Activated naive CD8-positive, alpha-beta T cell treated with anti-CD3 and anti-CD28 coated beads, Interleukin-2, amount 10 ng/mL, durations not matched to agents 7 days and 5 days (primary cell): ENCODE measurements at regions not wholly inside any gene's neighbourhood (a gene's known extent, or its start where the extent isn't known, plus 50 kb on each side); places are given as distances from the start of the nearest gene placed in this dataset.

Experiments
- ATAC-seq: fragments of 150-1000 bp; cut with Tn5 transposase; one replicate; pipeline ENCODE4 v1.10.0; 2021; ENCODE audit warnings: low read depth, moderate library complexity
- POLR2A ChIA-PET: fragments of 350-600 bp; sonication (Branson Sonifier 250); formaldehyde crosslinking; loops from one replicate; lab custom pipeline; 2021; ENCODE audit warnings: antibody characterized with exemption; lab: Charles Lee
- DNase-seq: peaks from one replicate; pipeline ENCODE4 v3.0.0; 2021
- H3K27ac Mint-ChIP-seq: one replicate; pipeline ENCODE4 v1.8.0; 2022; ENCODE audit warnings: mild to moderate bottlenecking, mixed read lengths
- H3K27me3 Mint-ChIP-seq: one replicate; pipeline ENCODE4 v1.8.0; 2022; ENCODE audit warnings: mild to moderate bottlenecking, moderate library complexity, mixed read lengths
- H3K36me3 Mint-ChIP-seq: one replicate; pipeline ENCODE4 v1.8.0; 2021; ENCODE audit warnings: mild to moderate bottlenecking, mixed read lengths
- H3K4me1 Mint-ChIP-seq: one replicate; pipeline ENCODE4 v1.8.0; 2021; ENCODE audit warnings: mixed read lengths
- H3K4me3 Mint-ChIP-seq: one replicate; pipeline ENCODE4 v1.8.0; 2022; ENCODE audit warnings: mild to moderate bottlenecking, moderate library complexity, mixed read lengths
- H3K9me3 Mint-ChIP-seq: one replicate; pipeline ENCODE4 v1.8.0; 2021; ENCODE audit warnings: mixed read lengths

DNA sequence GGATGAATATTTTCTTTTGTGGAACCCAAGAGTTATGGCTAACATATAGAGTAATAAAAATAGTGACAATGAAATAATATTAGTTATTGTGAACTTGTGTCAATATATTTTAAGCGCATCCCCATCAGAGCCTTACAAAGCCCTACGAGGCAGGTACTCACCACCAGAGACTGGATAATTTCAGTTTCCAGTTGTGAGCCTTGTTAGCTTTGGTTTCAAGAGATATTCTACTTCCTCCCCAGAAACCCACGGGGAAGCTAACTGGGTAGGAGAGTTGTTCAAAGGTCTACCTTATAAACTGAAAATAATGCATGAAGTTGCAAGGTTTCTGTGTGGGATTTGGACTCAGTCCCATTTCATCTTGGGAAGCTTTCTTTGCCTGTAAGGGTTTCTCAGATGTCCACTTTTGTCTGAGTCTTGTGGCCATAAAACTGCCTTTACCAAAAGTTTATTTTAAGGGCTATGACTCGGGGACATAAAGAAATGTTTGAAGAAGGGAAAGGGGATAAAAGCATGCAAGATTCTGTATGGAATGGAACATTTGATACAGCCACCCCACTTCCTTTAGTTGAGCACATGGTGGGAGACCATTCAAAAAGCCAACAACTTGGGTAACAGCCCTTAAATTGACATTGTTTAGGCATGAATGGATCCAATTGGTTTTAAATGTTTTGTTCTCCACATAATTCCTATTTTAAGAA lies 57.4 kb upstream of the ANKRD55 start:
- H3K4me3 Mint-ChIP-seq = no peak overlapping the region
- no peak overlapping the region for H3K27ac Mint-ChIP-seq

GRCh38 chr5:56289602-56289987 lies 56.5 kb upstream of the ANKRD55 start:
- POLR2A ChIA-PET = no interaction called here
- H3K27ac Mint-ChIP-seq = no peak overlapping the region
- H3K27me3 Mint-ChIP-seq = no peaks in the 10 kb centered on the region
- no peak for DNase-seq
- no peak overlapping the region for H3K4me3 Mint-ChIP-seq
- no peaks in the 10 kb centered on the region for H3K9me3 Mint-ChIP-seq
- no peak for ATAC-seq
- no peaks in the 10 kb centered on the region for H3K36me3 Mint-ChIP-seq
- H3K4me1 Mint-ChIP-seq = peaks cover 1% of the 10 kb centered on the region

More for the DNA sequence above, 57.4 kb upstream of the ANKRD55 start:
- ATAC-seq (no peak), DNase-seq (no peak)
- POLR2A ChIA-PET = no interaction called here
- H3K9me3 Mint-ChIP-seq = no peaks in the 10 kb centered on the region
- H3K27me3 Mint-ChIP-seq = no peaks in the 10 kb centered on the region
- peaks cover 1% of the 10 kb centered on the region for H3K4me1 Mint-ChIP-seq
- no peaks in the 10 kb centered on the region for H3K36me3 Mint-ChIP-seq

DNA sequence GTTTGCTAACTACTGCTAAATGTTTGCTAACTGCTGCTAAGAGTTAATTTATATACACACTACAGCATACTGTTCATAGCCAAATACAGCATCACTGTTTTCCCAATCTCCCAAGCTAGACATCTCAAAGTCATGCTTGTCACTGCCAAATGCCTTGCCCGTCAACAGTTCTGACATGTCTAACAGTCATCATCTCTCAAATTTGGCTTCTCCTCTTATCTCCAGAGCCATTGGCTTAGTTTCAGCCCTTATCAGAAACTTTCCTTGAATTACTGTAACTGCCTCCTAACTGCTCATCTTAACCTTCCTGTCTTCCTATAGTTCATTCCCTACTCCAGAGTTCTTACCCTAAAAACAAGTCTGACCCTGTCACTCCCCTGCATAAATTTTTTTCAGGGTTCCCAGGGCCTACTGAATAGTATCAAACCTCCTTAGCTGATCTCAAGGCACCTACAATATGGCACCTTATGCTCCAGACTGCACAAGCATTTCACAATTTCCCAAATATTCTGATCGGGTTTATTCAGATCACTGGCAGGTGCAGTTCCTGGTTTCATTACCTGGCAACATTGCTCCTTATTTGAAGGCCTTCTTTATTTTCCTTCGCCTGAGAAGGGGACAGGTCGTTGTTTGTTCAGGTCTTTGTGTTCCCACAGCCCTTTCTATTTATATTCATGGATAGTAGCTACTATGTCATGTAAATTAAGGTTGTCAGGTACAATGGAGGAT lies 55.9 kb upstream of the ANKRD55 start:
- no peaks in the 10 kb centered on the region for H3K9me3 Mint-ChIP-seq
- H3K27me3 Mint-ChIP-seq = no peaks in the 10 kb centered on the region
- no peak overlapping the region for H3K4me3 Mint-ChIP-seq
- ATAC-seq = no peak
- DNase-seq = no peak
- POLR2A ChIA-PET = no interaction called here
- peaks cover 1% of the 10 kb centered on the region for H3K4me1 Mint-ChIP-seq
- H3K27ac Mint-ChIP-seq = no peak overlapping the region
- H3K36me3 Mint-ChIP-seq = no peaks in the 10 kb centered on the region

DNA sequence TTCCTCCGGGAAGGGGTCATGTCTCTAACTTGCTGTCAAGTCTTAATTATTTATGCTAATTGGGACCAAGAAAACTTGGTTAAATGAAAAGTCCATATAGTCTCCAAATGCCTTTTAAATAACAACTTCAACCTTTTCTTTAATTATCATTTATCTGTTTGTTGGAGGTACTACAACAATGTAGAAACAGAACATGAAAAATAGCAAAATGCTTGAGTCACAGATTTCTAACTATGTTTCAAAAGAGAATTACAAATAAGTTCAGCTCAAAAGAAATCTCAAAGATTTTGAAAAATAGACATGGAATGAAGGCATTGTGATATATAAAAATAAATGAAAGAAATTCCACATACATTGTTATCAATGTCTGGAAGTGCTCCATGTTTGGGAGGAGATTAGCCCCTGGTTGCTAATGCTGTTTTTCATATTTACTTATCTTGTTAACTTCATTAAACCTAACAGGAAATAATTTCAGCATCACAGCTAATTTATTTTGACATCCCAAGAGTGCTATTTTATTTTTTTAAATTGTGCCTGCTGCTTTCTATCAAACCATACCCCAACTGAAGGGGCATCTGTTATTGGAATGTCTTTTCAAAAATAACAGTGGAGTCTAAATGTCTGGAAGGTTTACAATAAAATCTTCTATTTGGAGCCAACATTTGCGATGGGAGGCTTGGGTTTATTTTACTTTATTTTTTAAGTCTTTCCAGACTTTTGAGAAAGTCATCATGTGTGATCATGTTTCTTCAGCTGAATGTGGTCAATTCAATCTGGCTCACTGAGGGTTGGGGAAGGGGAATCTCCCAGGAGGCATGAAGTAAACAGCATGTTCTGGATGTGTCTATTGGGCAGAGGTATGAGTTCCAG lies 53.1 kb upstream of the ANKRD55 start:
- no peak overlapping the region for H3K4me3 Mint-ChIP-seq
- no peak overlapping the region for H3K27ac Mint-ChIP-seq
- ATAC-seq = no peak
- H3K27me3 Mint-ChIP-seq = no peaks in the 10 kb centered on the region
- peaks cover 1% of the 10 kb centered on the region for H3K4me1 Mint-ChIP-seq
- POLR2A ChIA-PET = no interaction called here
- no peaks in the 10 kb centered on the region for H3K9me3 Mint-ChIP-seq
- H3K36me3 Mint-ChIP-seq = no peaks in the 10 kb centered on the region
- no peak for DNase-seq

DNA sequence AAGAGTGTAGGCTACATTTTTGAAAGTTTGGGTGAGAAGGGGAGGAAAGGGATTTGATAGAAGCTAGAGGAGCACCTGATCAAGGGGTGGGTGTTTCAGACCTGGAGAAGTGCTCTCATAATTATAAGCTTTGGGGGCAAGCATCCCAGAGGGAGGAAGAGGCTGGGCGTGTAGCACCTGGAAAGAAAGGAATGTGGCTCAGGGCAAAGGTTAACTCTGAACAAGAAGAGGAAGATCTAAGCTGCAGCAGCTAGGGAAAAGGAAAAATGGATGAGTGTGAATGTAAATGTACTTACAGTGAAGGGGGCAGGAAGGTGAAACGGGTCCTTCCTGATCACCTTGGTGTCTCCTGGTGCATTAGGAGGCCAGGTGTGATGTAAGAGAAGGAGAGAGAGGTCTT lies 49.8 kb upstream of the ANKRD55 start:
- DNase-seq = no peak
- no peaks in the 10 kb centered on the region for H3K27me3 Mint-ChIP-seq
- no peak for ATAC-seq
- no peaks in the 10 kb centered on the region for H3K36me3 Mint-ChIP-seq
- POLR2A ChIA-PET = no interaction called here
- no peaks in the 10 kb centered on the region for H3K9me3 Mint-ChIP-seq
- no peaks in the 10 kb centered on the region for H3K4me1 Mint-ChIP-seq
- no peak overlapping the region for H3K27ac Mint-ChIP-seq
- H3K4me3 Mint-ChIP-seq = no peak overlapping the region
